HG03571 (cell line): ENCODE measurements at regions not wholly inside any gene's neighbourhood (a gene's known extent, or its start where the extent isn't known, plus 50 kb on each side); places are given as distances from the start of the nearest gene placed in this dataset.
"Not testable (repeated sequence)": the region's sequence is repeated elsewhere in the genome, so short reads cannot be mapped to it uniquely, and the experiment has no call there.

Source experiments
- ATAC-seq: cut with Tn5 transposase; IDR thresholded peaks from one replicate; pipeline ENCODE4 v1.9.1; 2021; ENCODE audit not compliant: unreplicated experiment

- no peak for ATAC-seq
Observed at GRCh38 chr19:28066161-28066560, 1146.8 kb downstream of the UQCRFS1 start.

GRCh38 chr19:28065026-28065425 is 1147.9 kb downstream of the UQCRFS1 start:
- ATAC-seq: no peak

GRCh38 chr19:28063702-28064101 is 1149.2 kb downstream of the UQCRFS1 start:
- no peak for ATAC-seq

- no peak for ATAC-seq
Observed at GRCh38 chr19:28061111-28061510, 1151.8 kb downstream of the UQCRFS1 start.

GRCh38 chr19:28057026-28057425 is 1155.9 kb downstream of the UQCRFS1 start:
- ATAC-seq: not testable (repeated sequence)

GRCh38 chr19:28051047-28051446 is 1161.9 kb downstream of the UQCRFS1 start:
- no peak for ATAC-seq

GRCh38 chr19:28049875-28050274 is 1163.1 kb downstream of the UQCRFS1 start:
- no peak for ATAC-seq

GRCh38 chr19:28046932-28047331 is 1166.0 kb downstream of the UQCRFS1 start:
- ATAC-seq: no peak

GRCh38 chr19:28045621-28046020 is 1167.3 kb downstream of the UQCRFS1 start:
- no peak for ATAC-seq

GRCh38 chr19:28044477-28044876 is 1168.5 kb downstream of the UQCRFS1 start:
- ATAC-seq: no peak

- no peak for ATAC-seq
Observed at GRCh38 chr19:28042516-28042915, 1170.4 kb downstream of the UQCRFS1 start.

- no peak for ATAC-seq
Observed at GRCh38 chr19:28039677-28040381, 1173.1 kb downstream of the UQCRFS1 start.

- no peak for ATAC-seq
Observed at GRCh38 chr19:28037186-28037585, 1175.8 kb downstream of the UQCRFS1 start.

- ATAC-seq: no peak
Observed at GRCh38 chr19:28036486-28036885, 1176.5 kb downstream of the UQCRFS1 start.

- ATAC-seq: no peak
Observed at GRCh38 chr19:28034936-28035335, 1178.0 kb downstream of the UQCRFS1 start.

GRCh38 chr19:28028881-28029444 is 1184.0 kb downstream of the UQCRFS1 start:
- no peak for ATAC-seq

- ATAC-seq: no peak
Observed at GRCh38 chr19:28027116-28027515, 1185.8 kb downstream of the UQCRFS1 start.

- ATAC-seq: no peak
Observed at GRCh38 chr19:28026636-28027035, 1186.3 kb downstream of the UQCRFS1 start.

- no peak for ATAC-seq
Observed at GRCh38 chr19:28024920-28025319, 1188.0 kb downstream of the UQCRFS1 start.

GRCh38 chr19:28023064-28023463 is 1189.9 kb downstream of the UQCRFS1 start:
- ATAC-seq: no peak

- no peak for ATAC-seq
Observed at GRCh38 chr19:28022506-28022905, 1190.4 kb downstream of the UQCRFS1 start.

- no peak for ATAC-seq
Observed at GRCh38 chr19:28021259-28022185, 1191.4 kb downstream of the UQCRFS1 start.
